ENCODE measurements at regions not wholly inside any gene's neighbourhood (a gene's known extent, or its start where the extent isn't known, plus 50 kb on each side); places are given as distances from the start of the nearest gene placed in this dataset.

DNA sequence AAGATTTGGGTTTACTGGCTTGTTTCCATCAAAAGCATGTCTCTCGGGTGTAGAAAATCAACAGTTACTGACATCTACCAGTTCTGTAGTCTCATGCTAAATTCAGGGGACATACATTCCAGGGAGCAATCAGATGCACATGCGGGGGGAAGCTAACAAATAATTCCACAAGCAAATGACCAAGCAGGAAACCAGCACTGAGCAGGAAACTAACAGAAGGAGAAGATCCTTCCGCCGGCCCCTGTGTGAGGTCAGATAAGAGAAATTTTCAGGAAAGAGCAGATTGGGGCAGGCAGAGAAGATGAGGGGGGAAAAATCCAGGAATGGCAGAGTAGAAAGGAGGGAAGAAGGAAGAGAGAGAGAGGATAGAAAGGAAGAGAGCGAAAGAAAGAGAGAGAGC, 127.6 kb upstream of the TMCC3 start:
- no peak for DNase-seq

DNA sequence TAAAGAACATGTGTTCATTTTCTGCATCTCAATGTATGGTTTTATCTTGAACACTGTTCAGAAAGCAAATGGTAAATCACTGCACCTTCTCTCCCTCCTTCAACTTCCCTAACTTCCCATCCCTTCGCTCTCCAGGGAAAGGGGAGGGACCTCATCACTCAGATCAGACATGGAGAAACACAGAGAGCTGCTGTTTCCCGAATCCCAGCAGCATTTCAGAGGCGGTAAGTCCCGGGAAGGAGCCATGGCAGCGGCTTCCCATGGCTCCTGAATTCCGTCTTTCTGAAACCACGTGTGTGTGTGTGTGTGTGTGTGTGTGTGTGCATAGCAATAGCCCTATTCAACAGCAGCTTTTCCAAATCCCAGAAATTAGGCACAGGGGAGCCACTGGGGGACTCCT, 125.4 kb upstream of the TMCC3 start:
- DNase-seq = no peak

DNA sequence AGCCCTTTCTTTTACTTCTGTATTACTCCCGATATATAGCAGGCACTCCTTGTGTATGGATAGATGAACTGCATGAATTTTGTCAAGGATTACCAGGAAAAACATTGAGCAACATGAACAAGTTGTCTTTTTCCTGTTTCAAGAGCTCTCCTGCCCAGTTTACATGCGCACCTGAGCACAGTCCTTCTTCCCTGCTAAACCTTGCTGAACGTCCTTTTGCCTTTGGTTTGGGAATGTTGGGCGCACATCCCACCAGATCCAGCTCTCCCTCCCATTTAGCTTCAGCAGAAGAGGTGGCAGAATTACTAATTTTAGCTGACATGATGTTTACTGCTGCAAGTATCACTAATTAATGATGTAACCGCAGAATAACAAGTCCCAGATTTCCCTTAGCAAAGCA, 121.4 kb upstream of the TMCC3 start:
- no peak for DNase-seq

DNA sequence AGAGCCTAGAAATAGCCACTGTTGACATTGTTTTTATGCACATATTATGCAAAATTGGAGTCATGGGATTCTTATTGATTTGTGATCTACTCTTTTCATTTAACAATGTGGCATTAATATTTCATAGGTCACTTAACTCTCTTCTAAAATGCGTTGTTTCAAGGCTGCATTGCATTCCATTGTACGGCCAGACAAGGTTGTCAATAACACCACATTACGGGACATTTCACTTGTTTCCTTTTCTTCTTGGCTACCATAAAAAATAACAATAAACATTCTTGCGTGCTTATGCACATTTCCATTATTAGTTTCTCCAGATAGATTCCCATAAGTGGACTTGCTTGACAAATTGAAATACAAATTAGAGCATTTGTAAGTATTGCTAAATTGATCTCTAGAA, 120.8 kb upstream of the TMCC3 start:
- no peak for DNase-seq

DNA sequence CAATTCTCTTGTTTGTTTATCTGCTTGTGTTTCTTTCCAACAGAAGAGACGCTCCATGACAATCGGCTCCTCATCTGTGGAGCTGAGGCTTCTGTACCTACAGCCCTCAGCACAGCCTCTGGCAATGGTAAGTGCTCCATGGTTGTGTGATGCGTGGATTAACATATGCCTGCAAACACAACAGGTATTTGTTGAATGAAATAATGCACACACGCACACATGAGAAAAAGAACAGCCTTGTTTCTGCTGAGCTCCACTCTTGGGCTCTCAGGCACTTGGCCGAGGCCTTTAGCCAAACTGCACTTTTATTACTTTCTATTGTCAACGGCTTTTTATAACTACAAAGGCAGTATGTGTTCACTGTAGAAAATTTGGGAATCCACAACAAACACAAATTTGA, 120.4 kb upstream of the TMCC3 start:
- no peak for DNase-seq

DNA sequence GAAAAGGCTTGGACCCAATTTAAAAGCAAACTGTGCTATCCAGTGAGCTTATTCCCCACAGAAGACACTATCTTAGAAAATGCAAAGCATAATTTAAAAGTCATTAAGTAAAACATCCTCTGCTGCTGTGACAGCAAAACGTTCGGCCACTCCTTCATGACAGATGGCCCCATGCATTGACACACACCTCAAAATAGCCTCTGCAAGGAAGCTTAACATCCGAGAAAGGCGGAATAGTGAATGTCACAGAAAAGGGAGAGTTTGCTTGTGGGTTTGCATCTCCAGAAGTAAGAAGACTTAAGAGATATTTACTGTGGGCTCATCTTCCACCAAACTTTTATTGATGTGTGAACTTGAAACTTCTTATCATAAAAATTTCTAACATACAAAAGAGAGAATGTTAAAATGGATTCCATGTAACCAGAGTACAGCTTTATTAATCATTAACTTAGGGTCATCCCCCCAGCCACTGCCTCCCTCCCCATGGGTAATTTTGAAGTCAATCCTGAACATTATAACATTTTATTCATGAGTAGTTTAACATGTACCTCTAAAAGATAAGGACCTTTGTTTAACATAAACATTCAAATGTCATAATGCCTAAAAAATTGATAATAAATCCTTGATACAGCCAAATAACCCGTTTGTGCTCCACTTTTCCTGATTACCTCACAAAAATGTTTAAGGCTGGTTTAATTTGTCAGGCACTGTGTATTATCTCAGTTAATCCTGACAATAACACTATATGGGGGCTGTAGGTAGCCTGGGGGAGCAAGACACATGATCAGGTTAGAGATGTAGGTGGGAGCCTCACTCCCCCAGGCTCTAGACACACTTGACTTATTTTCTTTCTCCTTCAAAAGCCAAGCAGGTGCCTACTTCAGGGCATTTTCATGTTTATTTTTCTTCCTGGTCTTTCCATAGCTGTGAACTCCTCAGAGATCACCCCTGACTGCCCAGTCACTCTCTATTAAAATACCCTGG, 119.7 kb upstream of the TMCC3 start:
- DNase-seq = no peak

DNA sequence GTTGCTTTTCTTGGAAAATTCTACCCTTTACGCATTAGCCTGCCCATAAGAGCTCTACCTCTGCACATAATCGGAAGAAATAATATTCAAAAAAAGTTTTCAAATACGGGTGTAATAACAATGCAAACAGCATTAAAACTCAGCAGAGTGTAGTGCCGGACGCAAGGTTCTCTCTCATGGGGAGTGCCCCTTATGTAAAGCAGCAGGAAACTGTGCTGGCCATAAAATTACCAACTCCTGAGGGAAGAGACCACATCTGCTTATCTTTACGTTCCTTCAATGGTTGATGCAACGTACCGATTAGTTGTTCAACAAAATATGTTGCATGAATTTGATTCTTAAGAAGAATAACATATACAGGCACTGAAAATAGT, 118.7 kb upstream of the TMCC3 start:
- DNase-seq = no peak

DNA sequence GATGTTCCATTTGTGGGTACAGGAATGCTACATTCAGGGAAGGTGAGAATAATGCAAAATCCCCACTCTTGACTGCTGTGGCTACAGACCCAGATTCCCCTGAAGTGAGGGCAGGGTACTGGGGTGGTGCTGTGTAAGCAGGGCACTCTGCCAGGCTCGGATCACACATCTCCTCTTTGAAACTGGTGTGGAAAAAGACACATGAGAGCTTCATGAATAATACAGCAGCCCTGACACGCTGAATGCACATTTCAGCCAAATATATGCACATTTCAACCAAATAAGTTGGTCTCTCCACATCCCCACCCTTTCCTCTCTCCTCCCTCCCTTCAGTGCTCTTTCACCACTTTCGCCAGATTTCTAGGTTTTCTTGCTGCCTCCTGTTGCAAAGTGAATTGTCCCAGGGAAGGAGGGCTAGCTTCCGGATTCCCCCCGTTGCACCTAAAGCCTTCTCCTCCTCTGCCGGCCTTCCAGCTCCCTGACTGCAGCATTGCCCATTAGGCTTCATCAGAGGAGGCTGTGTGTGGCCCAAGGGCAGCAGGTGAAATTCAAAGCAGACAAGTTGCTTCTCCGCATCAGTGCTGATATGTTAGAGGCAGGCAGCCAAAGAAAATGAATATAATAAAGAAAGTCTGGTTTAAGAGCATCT, 118.2 kb upstream of the TMCC3 start:
- no peak for DNase-seq

DNA sequence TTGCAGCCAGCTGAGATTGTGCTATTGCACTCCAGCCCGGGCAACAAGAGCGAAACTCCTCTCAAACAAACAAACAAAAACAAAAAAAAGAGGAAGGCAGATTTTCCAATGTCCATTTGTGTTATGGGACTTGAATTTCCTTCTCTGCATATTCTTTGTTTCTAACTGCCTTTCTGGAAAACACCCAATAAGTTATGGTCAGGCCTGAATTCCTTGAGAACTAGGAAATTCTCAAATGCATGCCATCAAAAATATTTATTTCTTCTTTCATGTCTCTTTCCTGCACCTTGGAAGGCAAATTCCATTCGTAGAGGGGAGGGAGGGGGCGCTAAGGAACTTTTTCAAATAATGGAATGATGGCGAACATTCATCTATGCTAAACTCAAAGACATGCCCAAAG, 117.6 kb upstream of the TMCC3 start:
- DNase-seq = no peak

DNA sequence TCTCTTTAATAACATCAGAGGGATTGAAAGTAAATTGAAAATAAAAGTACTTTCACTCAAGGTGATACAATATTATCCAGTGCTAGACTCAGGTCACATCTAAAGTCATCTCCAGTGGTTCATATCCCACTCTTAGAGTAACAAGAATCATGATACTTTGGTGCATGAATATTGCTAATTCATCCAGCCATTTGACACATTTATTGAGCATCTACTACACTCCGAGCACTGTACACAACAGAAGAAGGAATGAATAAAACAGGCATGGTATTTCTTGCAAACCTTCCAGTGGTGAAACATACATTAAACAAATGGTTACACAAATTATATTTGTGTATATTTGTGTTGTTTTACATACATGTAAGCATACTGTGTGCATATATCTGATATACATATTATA, 116.0 kb upstream of the TMCC3 start:
- no peak for DNase-seq

DNA sequence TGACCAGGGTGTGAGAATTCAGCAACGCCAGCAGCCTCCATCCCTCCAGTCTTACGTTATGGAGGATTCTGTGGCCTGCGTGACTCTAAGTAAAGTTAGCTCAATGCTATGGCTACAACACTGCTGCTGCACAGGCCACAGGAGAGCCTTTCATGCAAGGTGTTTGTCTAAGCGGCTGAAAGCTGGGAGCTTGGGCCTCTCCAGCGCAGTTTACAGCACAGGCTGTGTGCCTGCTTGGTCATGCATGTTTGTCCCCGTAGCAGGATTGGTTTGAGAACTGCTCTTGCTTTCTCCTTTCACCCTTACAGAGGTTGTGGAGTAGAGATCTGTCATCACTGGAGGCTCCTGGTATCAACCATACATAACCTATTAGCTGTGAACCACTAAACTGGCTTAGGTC, 113.1 kb upstream of the TMCC3 start:
- no peak for DNase-seq

DNA sequence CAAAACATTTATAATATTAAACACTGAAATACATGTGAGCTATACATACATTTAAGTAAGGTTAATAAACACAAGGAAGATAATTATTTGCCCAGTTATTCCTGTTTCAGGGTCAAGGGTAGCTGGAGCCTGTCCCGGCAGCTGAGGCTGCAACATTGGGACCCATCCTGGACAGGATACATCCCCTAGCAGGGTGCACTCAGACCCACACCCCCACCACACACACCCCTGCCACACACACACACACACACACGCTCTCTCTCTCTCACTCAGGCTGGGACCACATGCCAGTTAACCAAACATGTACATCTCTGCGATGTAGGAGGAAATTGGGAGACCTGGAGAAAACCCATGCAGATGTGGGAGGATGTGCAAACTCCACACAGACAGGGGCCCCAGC, 112.6 kb upstream of the TMCC3 start:
- DNase-seq = no peak

DNA sequence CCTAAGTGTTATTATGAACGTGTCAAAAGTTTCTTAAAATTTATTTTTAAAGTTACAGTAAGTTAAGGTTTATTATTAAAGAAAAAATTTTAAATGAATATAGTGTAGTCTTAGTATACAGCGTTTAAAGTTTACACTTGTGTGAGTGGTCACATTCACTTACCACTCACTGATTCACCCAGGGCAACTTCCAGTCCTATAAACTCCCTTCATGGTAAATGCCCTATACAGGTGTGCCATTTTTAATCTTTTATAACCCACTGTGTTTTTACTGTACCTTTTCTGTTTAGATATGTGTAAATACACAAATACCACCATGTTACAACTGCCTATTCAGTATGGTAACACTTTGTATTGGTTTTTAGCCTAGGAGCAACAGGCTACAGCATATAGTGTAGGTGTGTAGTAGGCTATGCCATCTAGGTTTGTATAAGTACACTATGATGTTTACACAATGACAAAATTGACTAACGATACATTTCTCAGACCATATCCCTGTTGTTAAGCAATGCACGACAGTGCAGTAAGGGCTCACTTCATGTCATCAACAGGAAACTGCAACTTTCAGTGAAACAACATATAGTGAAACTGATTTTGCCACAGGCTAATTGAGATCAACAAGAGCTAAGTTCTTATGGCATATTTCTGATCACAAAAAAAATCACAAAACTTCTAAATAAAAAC, 112.0 kb upstream of the TMCC3 start:
- DNase-seq = no peak

DNA sequence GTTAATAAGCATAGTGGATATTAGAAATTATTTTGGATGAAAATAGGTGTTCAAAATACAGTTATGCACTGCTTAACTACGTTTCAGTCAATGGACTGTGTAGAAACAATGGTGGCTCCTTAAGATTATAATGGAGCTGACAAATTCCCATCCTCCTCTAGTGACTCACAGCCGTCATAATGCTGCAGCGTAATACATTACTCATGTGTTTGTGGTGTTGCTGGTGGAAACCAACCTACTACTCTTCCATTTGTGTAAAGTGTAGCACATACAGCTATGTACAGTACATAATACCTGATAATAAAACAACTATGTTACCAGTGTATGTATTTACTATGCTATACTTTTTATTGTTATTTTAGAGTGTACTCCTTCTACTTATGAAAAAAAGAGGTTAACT, 111.2 kb upstream of the TMCC3 start:
- no peak for DNase-seq

DNA sequence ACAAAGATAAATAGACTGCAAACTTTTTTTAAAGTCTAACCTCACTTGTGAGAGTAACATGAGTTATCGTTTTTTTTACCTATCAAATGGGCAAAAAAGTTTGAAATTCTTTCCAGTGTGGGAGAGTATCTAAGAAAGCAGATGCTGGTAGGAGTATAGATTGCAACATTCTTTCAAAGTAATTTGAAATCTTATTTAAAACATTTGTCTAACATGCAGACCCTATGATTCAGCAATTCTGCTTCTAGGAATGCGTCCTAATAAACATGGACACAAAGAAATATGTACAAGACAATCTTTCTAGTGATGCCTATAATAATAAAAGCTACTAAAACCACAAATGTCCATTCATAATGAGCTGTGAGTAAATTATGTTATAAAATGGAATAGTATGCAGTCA, 110.4 kb upstream of the TMCC3 start:
- DNase-seq = no peak

DNA sequence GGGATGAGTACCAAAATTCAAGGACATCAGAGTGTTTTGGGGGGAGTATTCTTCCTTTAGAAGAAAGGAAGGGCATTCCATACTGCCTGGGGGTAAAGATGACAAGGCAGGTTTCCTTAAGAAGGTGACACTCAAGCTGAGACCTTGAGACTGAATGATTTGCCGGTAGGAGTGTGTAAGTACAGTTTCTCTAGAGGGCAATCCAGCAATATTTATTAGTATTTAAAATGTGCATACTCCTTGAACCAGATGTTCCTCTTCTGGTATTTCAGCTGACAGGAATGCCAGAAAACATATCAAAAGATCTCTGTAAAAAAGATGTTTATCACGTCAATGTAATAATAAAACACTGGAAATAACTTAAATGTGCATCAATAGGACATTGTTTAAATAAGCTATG, 106.4 kb upstream of the TMCC3 start:
- DNase-seq = no peak

DNA sequence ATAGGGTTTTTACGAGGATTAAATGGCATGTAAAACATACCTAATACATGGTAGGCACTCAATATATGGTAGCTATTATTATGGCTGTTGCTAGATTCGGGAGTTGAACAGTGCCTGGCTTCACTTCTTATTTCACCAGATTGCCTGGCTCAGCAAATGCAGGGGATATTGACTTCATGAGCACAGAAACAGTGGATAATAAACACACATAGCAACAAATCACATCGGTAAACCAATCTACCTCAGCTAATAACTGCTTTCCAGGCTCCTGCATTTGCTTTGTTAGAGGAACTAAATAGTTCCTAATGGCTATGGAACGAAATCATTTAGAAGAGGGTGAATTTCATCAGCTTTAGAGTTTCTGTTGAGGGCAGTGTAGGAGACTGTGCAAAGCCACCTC, 105.2 kb upstream of the TMCC3 start:
- no peak for DNase-seq

DNA sequence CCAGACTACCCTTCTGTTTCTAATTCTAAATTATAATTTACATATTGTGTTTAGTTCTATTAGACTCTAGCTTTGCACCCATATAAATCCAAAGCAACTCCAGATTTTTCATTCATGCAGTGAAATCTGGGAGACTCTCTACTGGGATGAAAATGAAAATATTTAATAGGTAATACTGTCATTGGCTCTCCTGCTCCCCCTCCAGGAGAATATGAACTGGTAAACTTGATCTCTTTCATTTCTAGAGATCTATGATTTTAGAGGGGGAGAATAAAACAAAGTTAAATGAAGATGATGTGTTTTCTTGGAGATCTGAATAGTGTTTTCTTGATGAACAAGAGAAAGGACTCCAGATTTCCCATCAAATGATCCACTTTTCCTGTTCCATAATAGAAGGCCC, 104.3 kb upstream of the TMCC3 start:
- no peak for DNase-seq

DNA sequence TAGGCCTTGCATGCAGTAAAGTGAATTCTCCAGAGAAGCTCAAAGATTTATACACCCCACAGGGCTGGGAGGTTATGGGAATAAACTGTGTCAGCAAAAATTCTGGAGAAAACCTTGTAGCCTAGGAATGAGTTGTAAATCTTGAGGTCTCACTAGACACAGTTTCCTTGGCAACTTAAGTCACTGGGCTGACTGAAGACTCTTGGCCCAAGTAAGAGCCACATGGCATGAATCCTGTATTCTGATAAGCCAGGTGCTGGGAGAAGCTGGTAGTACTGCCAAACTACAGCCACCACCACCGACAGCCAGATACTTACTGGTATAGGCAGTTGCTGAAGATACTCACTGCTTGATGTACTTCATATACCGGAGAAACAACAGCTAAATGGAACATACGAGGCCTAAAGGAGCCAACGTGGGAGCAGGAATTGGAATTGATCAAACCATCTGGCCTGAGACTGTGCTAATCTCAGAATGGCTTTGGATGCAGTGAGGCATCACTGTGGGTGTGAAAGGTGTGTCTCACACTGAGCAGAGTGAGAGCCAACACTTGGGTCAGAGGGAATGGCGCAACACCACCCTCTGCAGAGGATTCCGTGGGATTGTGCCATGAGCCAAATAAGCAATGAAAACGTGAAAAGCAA, 102.8 kb upstream of the TMCC3 start:
- DNase-seq = no peak

DNA sequence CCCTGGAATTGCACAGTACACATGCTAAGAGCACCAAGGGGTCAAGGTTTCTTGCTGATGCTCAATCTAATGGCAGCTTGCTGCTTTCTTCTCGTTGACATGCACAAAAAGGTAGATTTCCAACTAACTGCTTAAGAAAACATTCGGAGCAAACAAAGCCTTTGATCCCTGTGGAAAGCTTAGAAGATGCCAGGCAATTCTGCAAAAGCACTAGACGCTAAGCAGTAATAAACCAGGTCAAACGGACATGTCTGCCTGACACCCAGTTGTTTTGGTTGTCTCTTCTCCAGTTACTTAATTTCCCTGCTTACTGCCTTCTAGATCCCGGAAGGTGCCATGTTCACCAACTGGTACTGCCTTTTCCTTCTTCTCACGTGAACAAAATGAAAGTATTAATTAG, 100.5 kb upstream of the TMCC3 start:
- no peak for DNase-seq

DNA sequence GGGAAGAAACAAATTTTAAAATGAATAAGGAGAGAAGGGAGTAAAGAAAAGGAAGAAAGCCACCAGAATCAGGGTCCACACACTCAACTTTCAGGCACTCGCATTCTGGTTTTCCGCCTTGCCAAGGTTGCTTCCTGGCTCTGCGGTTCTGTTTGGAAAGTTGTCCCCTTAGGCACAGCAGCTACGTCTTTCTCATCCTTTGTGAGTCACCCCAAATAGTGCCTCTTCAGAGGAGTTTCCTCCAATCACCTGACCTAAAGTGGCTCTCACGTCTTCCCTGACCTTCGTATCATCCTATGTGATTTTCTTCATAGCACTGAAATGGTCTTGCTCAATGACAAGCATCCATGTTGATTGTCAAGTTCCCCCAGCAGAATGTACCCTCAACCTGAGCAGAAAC, 99.5 kb upstream of the TMCC3 start:
- DNase-seq = no peak

DNA sequence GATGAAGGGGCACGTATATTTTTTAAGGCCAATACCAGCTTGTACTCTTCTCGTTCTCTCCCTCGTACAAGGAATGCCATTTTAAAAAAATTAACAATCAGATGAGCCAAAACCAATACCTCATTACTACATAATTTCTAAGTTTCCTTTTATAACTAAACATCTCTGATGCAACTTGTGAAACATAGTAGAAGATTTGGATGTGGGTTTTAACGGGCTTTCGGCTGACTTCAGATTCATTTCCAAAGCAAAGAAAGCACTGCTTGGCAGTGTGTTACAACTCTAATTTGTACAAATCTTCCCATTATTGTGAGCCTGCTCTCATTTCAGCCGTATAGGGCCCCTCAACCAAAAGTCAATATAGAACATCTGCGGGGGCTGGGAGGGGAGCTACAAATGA, 99.1 kb upstream of the TMCC3 start:
- DNase-seq = no peak

DNA sequence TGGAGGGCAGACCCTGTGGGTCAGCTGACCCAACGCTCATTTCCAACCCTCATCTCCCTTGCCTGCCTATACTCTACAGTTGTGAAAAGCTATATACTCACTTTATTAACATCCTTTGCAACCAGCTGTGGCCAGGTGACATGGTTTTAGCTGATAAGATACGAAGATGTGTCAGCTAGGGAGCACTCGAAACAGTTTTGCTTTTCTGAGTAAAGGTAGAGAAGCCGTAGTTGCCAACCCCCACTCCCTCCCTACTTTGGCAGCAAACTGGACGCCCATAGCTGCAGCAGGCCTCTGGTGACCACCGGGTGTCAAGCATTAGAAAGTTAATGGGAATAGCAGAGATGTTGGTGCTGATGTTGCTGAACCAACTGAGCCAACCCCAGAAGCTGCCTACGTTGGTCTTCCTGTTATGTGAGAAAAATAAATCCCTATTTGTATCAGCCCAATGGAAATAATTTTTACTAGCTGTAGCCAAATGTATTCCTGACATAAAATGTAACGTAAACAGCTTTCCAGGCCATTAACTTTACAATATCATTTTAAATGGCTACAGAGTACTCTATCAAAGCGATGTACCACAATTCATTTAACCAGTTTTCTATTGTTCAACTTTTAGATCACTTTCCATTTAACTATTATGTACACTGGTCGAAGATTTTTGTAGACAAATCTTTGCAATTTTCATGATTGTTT, 98.5 kb upstream of the TMCC3 start:
- DNase-seq = no peak
